Brain pericyte (primary cell): ENCODE measurements at regions not wholly inside any gene's neighbourhood (a gene's known extent, or its start where the extent isn't known, plus 50 kb on each side); places are given as distances from the start of the nearest gene placed in this dataset.

Experiments
- DNase-seq: peaks from one replicate; pipeline ENCODE4 v3.0.0-alpha.2; 2012; ENCODE audit warnings: low read depth, low spot score

GRCh38 chr3:56899851-56900250, 98.1 kb upstream of the ARHGEF3 start:
- no peak for DNase-seq

GRCh38 chr3:56899078-56899477, 97.3 kb upstream of the ARHGEF3 start:
- no peak for DNase-seq

GRCh38 chr3:56896357-56896756, 94.6 kb upstream of the ARHGEF3 start:
- no peak for DNase-seq

- no peak for DNase-seq
Measured at GRCh38 chr3:56894881-56895431, 93.2 kb upstream of the ARHGEF3 start.

GRCh38 chr3:56890448-56891091, 88.8 kb upstream of the ARHGEF3 start:
- DNase-seq, result no peak

- DNase-seq, result no peak
Measured at GRCh38 chr3:56889131-56889530, 87.4 kb upstream of the ARHGEF3 start.

- DNase-seq, result no peak
Measured at GRCh38 chr3:56887402-56888025, 85.8 kb upstream of the ARHGEF3 start.

GRCh38 chr3:56886314-56886713, 84.6 kb upstream of the ARHGEF3 start:
- DNase-seq, result no peak

GRCh38 chr3:56885879-56886278, 84.1 kb upstream of the ARHGEF3 start:
- DNase-seq, result no peak

- DNase-seq, result no peak
Measured at GRCh38 chr3:56885453-56885852, 83.7 kb upstream of the ARHGEF3 start.

- no peak for DNase-seq
Measured at GRCh38 chr3:56884387-56884786, 82.6 kb upstream of the ARHGEF3 start.

- DNase-seq, result no peak
Measured at GRCh38 chr3:56883828-56884227, 82.1 kb upstream of the ARHGEF3 start.

GRCh38 chr3:56882896-56883295, 81.1 kb upstream of the ARHGEF3 start:
- DNase-seq, result no peak

GRCh38 chr3:56881841-56882240, 80.1 kb upstream of the ARHGEF3 start:
- no peak for DNase-seq

GRCh38 chr3:56880720-56881575, 79.2 kb upstream of the ARHGEF3 start:
- no peak for DNase-seq

- no peak for DNase-seq
Measured at GRCh38 chr3:56879436-56880215, 77.9 kb upstream of the ARHGEF3 start.

GRCh38 chr3:56878074-56878473, 76.3 kb upstream of the ARHGEF3 start:
- DNase-seq, result no peak

GRCh38 chr3:56876916-56877315, 75.2 kb upstream of the ARHGEF3 start:
- DNase-seq, result no peak

- no peak for DNase-seq
Measured at GRCh38 chr3:56874269-56874668, 72.5 kb upstream of the ARHGEF3 start.

- no peak for DNase-seq
Measured at GRCh38 chr3:56870436-56870835, 68.7 kb upstream of the ARHGEF3 start.

GRCh38 chr3:56869157-56869889, 67.6 kb upstream of the ARHGEF3 start:
- no peak for DNase-seq
